Endothelial cell of umbilical vein (primary cell): ENCODE measurements at regions not wholly inside any gene's neighbourhood (a gene's known extent, or its start where the extent isn't known, plus 50 kb on each side); places are given as distances from the start of the nearest gene placed in this dataset.

Source experiments
- BruUV-seq: library from RNA; stranded (reverse); fragments of 400-500 nt; replicated peaks from 2 replicates; lab custom pipeline; 2021; lab: Mats Ljungman, UMichigan
- CTCF ChIA-PET: fragments of 300-600, 350-600 bp; sonication (Branson Sonifier 250); formaldehyde crosslinking; loops from one replicate; lab custom pipeline; 2021; ENCODE audit warnings: antibody characterized with exemption, inconsistent platforms; lab: Charles Lee
- POLR2A ChIA-PET: fragments of 300-600, 350-600 bp; sonication (Branson Sonifier 250); formaldehyde crosslinking; loops from one replicate; lab custom pipeline; 2021; ENCODE audit warnings: antibody characterized with exemption, inconsistent platforms; lab: Charles Lee
- DNase-seq: peaks from one replicate; pipeline ENCODE4 v3.0.0-alpha.2; 2011; ENCODE audit warnings: low read depth, low spot score
- FAIRE-seq: peaks from 2 replicates; lab custom pipeline; 2011; peaks lifted over from hg19 to GRCh38; lab: Jason Lieb, UNC
- H2AFZ ChIP-seq: 2 replicates; pipeline ENCODE4 v1.6.0; 2012; ENCODE audit warnings: low read depth, low read length, control low read depth, inconsistent platforms
- H3K27ac ChIP-seq: 2 replicates; pipeline ENCODE4 v1.5.1; 2011; ENCODE audit warnings: low read depth, mild to moderate bottlenecking, control low read depth, low read length, moderate library complexity; ENCODE audit not compliant: insufficient read depth
- H3K27me3 ChIP-seq, 2 experiments: 2 replicates each; pipeline versions ENCODE4 v1.6.0 to v1.6.1; 2011; ENCODE audit warnings: low read length in 2 of 2, mixed read lengths in 1 of 2; ENCODE audit not compliant: control insufficient read depth in 2 of 2, insufficient read depth in 2 of 2
- H3K36me3 ChIP-seq, 2 experiments: 2 replicates in 1 of 2; 3 replicates in 1 of 2; pipeline ENCODE4 v1.5.1; 2011; ENCODE audit warnings: low read length in 2 of 2, mild to moderate bottlenecking in 1 of 2, moderate library complexity in 1 of 2; ENCODE audit not compliant: control insufficient read depth in 2 of 2, insufficient read depth in 2 of 2; ENCODE audit errors: extremely low read depth in 1 of 2
- H3K4me1 ChIP-seq: 3 replicates; pipeline ENCODE4 v1.5.1; 2011; ENCODE audit warnings: mild to moderate bottlenecking, low read length; ENCODE audit not compliant: control insufficient read depth, insufficient read depth; ENCODE audit errors: extremely low read depth
- H3K4me2 ChIP-seq: 2 replicates; pipeline ENCODE4 v1.6.1; 2011; ENCODE audit warnings: low read length, control low read depth, mixed read lengths; ENCODE audit not compliant: insufficient read depth
- H3K4me3 ChIP-seq, 3 experiments: fragments of 200-600 bp in 1 of 3; sonication (generic), shearing (Covaris generic) in 1 of 3; replicated peaks in 1 of 3; 2 replicates each; pipeline ENCODE4 v1.5.1; 2011 to 2016; ENCODE audit warnings: control low read depth in 3 of 3, low read length in 3 of 3, mild to moderate bottlenecking in 2 of 3, inconsistent platforms in 1 of 3, low read depth in 1 of 3, moderate library complexity in 1 of 3; ENCODE audit not compliant: insufficient read depth in 1 of 3
- H3K79me2 ChIP-seq: 2 replicates; pipeline ENCODE4 v1.6.0; 2012; ENCODE audit warnings: low read length, inconsistent platforms; ENCODE audit not compliant: control insufficient read depth, insufficient read depth
- H3K9ac ChIP-seq: replicated peaks from 2 replicates; pipeline ENCODE3; 2011; ENCODE audit warnings: low read length, control low read depth; ENCODE audit not compliant: insufficient read depth; ENCODE audit errors: extremely low read depth
- H3K9me1 ChIP-seq: replicated peaks from 3 replicates; pipeline ENCODE4 v1.6.0; 2011; ENCODE audit warnings: mild to moderate bottlenecking, low read length; ENCODE audit not compliant: control insufficient read depth, insufficient read depth; ENCODE audit errors: extremely low read depth
- H3K9me3 ChIP-seq: replicated peaks from 2 replicates; pipeline ENCODE4 v1.5.1; 2012; ENCODE audit warnings: low read length, inconsistent platforms; ENCODE audit not compliant: control insufficient read depth, insufficient read depth
- H4K20me1 ChIP-seq: replicated peaks from 2 replicates; pipeline ENCODE3; 2011; ENCODE audit warnings: mild to moderate bottlenecking, low read length; ENCODE audit not compliant: control insufficient read depth, insufficient read depth; ENCODE audit errors: extremely low read depth
- EZH2 ChIP-seq: IDR thresholded peaks from 2 replicates; pipeline ENCODE4 v1.6.1; 2012; ENCODE audit warnings: borderline replicate concordance, low read depth, mild to moderate bottlenecking, moderate library complexity, low read length, inconsistent platforms; ENCODE audit not compliant: severe bottlenecking
- FOS ChIP-seq: IDR thresholded peaks from 2 replicates; pipeline ENCODE4 v1.6.1; 2011; ENCODE audit warnings: mild to moderate bottlenecking, low read length, moderate library complexity, borderline replicate concordance; ENCODE audit not compliant: insufficient read depth
- GATA2 ChIP-seq: IDR thresholded peaks from 2 replicates; pipeline ENCODE4 v1.7.0; 2011; ENCODE audit warnings: low read depth, mild to moderate bottlenecking, moderate library complexity, mixed read lengths, low read length; ENCODE audit not compliant: insufficient read length, insufficient read depth
- JUN ChIP-seq: IDR thresholded peaks from 2 replicates; pipeline ENCODE4 v1.6.1; 2011; ENCODE audit warnings: borderline replicate concordance, low read depth; ENCODE audit not compliant: insufficient read length, insufficient read depth
- MYC ChIP-seq: IDR thresholded peaks from one replicate; pipeline ENCODE4 v1.6.1; 2011; ENCODE audit warnings: mild to moderate bottlenecking, low read depth, low read length
- POLR2A ChIP-seq: IDR thresholded peaks from 2 replicates; pipeline ENCODE4 v1.6.1; 2012; ENCODE audit warnings: low read depth, mild to moderate bottlenecking, control low read depth, low read length
- POLR2AphosphoS5 ChIP-seq: IDR thresholded peaks from 2 replicates; pipeline ENCODE4 v1.6.1; 2012; ENCODE audit warnings: low read depth, mild to moderate bottlenecking, control low read depth, low read length, moderate library complexity; ENCODE audit not compliant: insufficient read depth
- dilution Hi-C: fragments of 300-500 bp; cut with MboI; formaldehyde crosslinking; loops from one replicate; pipeline ENCODE4 v1.15.0; 2019; ENCODE audit warnings: low sequenced_read_pairs; ENCODE audit not compliant: extremely low pct_ligation_motif_present
- intact Hi-C: fragments of 100-400 bp; cut with micrococcal nuclease; formaldehyde crosslinking; loops from one replicate; pipeline ENCODE4 v1.10.0; 2022
- TF ChIP-seq, protein P1 (sequence below): IDR thresholded peaks from 2 replicates; pipeline ENCODE4 v1.6.1; 2011; ENCODE audit not compliant: insufficient read depth, insufficient read length
- TF ChIP-seq, protein P2 (sequence below), 2 donors: IDR thresholded peaks; 1 replicate in 1 of 2; 2 replicates in 1 of 2; pipeline ENCODE4 v1.5.1; 2011; ENCODE audit warnings: low read length in 2 of 2, mild to moderate bottlenecking in 2 of 2, moderate library complexity in 2 of 2, control low read depth in 1 of 2, inconsistent platforms in 1 of 2, low read depth in 1 of 2; ENCODE audit not compliant: insufficient read depth in 1 of 2; ENCODE audit errors: extremely low read depth in 1 of 2

DNA sequence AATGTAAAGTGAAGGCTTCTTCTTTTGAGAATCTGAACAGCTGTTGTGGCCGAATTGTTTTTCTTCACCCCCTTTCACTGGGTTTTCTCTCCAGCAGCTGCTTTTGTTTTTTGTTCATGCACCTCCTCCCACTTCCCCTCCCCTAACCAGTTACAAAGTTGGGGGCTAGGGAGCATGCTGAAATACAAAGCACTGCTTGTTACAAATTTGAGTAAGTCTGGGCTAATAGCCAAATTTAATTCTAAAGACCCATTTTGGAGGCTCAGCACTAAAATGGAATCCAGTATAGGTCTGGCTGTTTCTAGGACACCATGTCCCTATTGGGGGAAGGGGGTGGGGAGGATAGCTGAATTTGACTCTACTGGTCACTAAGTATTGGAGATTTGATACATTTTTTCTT is 89.2 kb upstream of the GPM6B start:
- H3K4me2 ChIP-seq: no peak overlapping the region
- H3K9me1 ChIP-seq: no peaks in the 10 kb centered on the region
- dilution Hi-C loops (no loop called here), intact Hi-C loops (no loop called here)
- H3K4me3 ChIP-seq: no peak overlapping the region
- no peaks in the 10 kb centered on the region for H3K9me3 ChIP-seq
- DNase-seq: no peak
- H2AFZ ChIP-seq: no peak overlapping the region
- BruUV-seq: no TSS peak
- H3K79me2 ChIP-seq: no peaks in the 10 kb centered on the region
- no peaks in the 10 kb centered on the region for H3K4me1 ChIP-seq
- no peak for TF ChIP-seq POLR2A
- TF ChIP-seq, protein P1, sequence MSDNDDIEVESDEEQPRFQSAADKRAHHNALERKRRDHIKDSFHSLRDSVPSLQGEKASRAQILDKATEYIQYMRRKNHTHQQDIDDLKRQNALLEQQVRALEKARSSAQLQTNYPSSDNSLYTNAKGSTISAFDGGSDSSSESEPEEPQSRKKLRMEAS: no peak
- TF ChIP-seq POLR2AphosphoS5: no peak
- no peak for TF ChIP-seq MYC
- TF ChIP-seq, protein P2, sequence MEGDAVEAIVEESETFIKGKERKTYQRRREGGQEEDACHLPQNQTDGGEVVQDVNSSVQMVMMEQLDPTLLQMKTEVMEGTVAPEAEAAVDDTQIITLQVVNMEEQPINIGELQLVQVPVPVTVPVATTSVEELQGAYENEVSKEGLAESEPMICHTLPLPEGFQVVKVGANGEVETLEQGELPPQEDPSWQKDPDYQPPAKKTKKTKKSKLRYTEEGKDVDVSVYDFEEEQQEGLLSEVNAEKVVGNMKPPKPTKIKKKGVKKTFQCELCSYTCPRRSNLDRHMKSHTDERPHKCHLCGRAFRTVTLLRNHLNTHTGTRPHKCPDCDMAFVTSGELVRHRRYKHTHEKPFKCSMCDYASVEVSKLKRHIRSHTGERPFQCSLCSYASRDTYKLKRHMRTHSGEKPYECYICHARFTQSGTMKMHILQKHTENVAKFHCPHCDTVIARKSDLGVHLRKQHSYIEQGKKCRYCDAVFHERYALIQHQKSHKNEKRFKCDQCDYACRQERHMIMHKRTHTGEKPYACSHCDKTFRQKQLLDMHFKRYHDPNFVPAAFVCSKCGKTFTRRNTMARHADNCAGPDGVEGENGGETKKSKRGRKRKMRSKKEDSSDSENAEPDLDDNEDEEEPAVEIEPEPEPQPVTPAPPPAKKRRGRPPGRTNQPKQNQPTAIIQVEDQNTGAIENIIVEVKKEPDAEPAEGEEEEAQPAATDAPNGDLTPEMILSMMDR (IDR thresholded peaks at IDR 0.05; ENCODE audit: extremely low read depth in 1 of 2, insufficient read depth in 1 of 2, low read depth in 1 of 2, low read length in 2 of 2): no peak
- TF ChIP-seq FOS: no peak
- TF ChIP-seq GATA2: no peak
- TF ChIP-seq EZH2: no peak
- no peak for TF ChIP-seq JUN
- CTCF ChIA-PET: no interaction called here
- POLR2A ChIA-PET: no interaction called here
- no peaks in the 10 kb centered on the region for H3K27me3 ChIP-seq
- no peak overlapping the region for H3K9ac ChIP-seq
- H4K20me1 ChIP-seq: no peaks in the 10 kb centered on the region
- H3K36me3 ChIP-seq: no peaks in the 10 kb centered on the region
- no peak for FAIRE-seq
- H3K27ac ChIP-seq: no peak overlapping the region
